Heart left ventricle (tissue), 16 donors: ENCODE measurements at regions not wholly inside any gene's neighbourhood (a gene's known extent, or its start where the extent isn't known, plus 50 kb on each side); places are given as distances from the start of the nearest gene placed in this dataset.
A peak's percentile ranks its signal among the peaks of the same experiment; 100 is the strongest.

Experiments used
- ATAC-seq, 4 donors: fragments of 200-7000 bp; cut with Tn5 transposase; one replicate each; pipeline ENCODE4 v1.9.1; 2020 to 2022; ENCODE audit warnings: moderate library complexity in 4 of 4, mild to moderate bottlenecking in 3 of 4, moderate number of reproducible peaks in 1 of 4
- DNase-seq, 5 donors: peaks; one replicate each; pipeline ENCODE4 v3.0.0-alpha.2; 2020
- H3K27ac ChIP-seq, 12 donors: fragments of 200-600 bp; sonication (generic) in 4 of 12; one replicate each; pipeline versions ENCODE4 v1.5.0 to v1.8.0; 2016 to 2022; ENCODE audit warnings: mild to moderate bottlenecking in 2 of 12
- H3K27me3 ChIP-seq, 9 donors: fragments of 200-600 bp; sonication (generic) in 2 of 9; one replicate each; pipeline versions ENCODE4 v1.5.1 to v1.8.0; 2016 to 2022; ENCODE audit warnings: mild to moderate bottlenecking in 3 of 9
- H3K36me3 ChIP-seq, 9 donors: fragments of 200-600 bp; sonication (generic) in 2 of 9; one replicate each; pipeline versions ENCODE4 v1.5.0 to v1.8.0; 2018 to 2022; ENCODE audit warnings: mild to moderate bottlenecking in 2 of 9
- H3K4me1 ChIP-seq, 12 donors: fragments of 200-600 bp; sonication (generic) in 4 of 12; one replicate each; pipeline versions ENCODE4 v1.5.0 to v1.8.0; 2016 to 2022; ENCODE audit warnings: mild to moderate bottlenecking in 3 of 12
- H3K4me3 ChIP-seq, 12 donors: fragments of 200-600 bp; sonication (generic) in 4 of 12; one replicate each; pipeline versions ENCODE4 v1.5.0 to v1.8.0; 2017 to 2022; ENCODE audit warnings: mild to moderate bottlenecking in 9 of 12, moderate library complexity in 4 of 12
- H3K9me3 ChIP-seq, 12 donors: fragments of 200-600 bp; sonication (generic) in 4 of 12; one replicate each; pipeline versions ENCODE4 v1.5.0 to v1.8.0; 2016 to 2022; ENCODE audit warnings: mild to moderate bottlenecking in 1 of 12
- POLR2A ChIP-seq, 2 donors: fragments of 450-650 bp; IDR thresholded peaks; one replicate each; pipeline ENCODE4 v1.6.1; 2017; ENCODE audit warnings: antibody characterized with exemption in 2 of 2, mild to moderate bottlenecking in 2 of 2, moderate library complexity in 2 of 2
- WGBS, 4 donors: extraction: QIAGEN DNeasy Blood & Tissue Kit in 2 of 4; methylation state at CpG; one replicate each; pipeline versions ENCODE4 v1.1.5 to v1.1.7; 2013 to 2018; 5-methylcytosine and 5-hydroxymethylcytosine counted together
- intact Hi-C, 10 donors: fragments of 100-400 bp; cut with DNase I; formaldehyde crosslinking; loops; one replicate each; pipeline versions ENCODE4 v1.11.1 to v1.14.2; 2022
- TF ChIP-seq, protein P1 (sequence below), 12 donors: fragments of 200-600 bp; sonication (generic) in 4 of 12; IDR thresholded peaks; one replicate each; pipeline versions ENCODE4 v1.5.0 to v1.8.0; 2018 to 2022; ENCODE audit warnings: antibody characterized with exemption in 12 of 12, mild to moderate bottlenecking in 5 of 12
- donor health status: ischemic (EF 13 %, LVEDD 7.1; RV severe dilation, severe dysfunction).
- donor health status: healthy with polysubstance abuse.
- donor health status: DM: no; HTN: yes; CAD: no.
- donor health status: DM: no; HTN: no; CAD: no.
- donor health status: ischemic (EF 25% LVEDD 6.9; RV normal size, moderate dysfunction).
- donor health status: ischemic (EF 25% LVEDD 5.7; RV mildly dilated, moderate dysfunction).
- donor health status: healthy.
- donor health status: DM: yes; HTN: yes; CAD: no.
- donor health status: ischemic (EF 35%, LVEDD 5.7; RV mildly dilated, moderate dysfunction).
- donor health status: nonischemic (EF 11% LVEDD 7.7; RV severe dilation, severe dysfunction).
- donor health status: DM: yes; HTN: yes; CAD: no.
- donor health status: PGD.
- donor health status: ischemic (EF 29% LVEDD 5.4; RV normal size, mild dysfunction).
- donor health status: nonischemic (EF 23%, LVEDD 6.1; RV moderate dilation, normal function).

DNA sequence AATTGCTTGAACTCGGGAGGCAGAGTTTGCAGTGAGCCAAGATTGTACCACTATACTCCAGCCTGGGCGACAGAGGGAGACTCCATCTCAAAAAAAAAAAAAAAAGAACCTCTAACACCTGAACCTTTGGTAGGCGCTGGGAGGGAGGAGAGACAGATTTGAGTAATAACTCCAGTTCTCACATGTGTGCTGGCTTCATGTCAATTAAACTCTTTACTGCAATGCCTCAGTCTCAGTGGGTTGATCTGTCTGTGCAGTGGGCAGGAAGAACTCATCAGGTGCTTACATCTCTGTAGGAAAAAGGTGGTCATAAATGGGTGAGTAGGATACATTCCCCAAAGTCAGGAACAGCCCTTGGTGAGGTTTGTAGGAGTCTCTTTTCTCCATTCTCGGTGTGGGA is 85.1 kb upstream of the ABCC4 start:
- no peak for DNase-seq
- peaks cover 0 to 4% (median 0%) of the 10 kb centered on the region in 9 donors for H3K27me3 ChIP-seq
- H3K36me3 ChIP-seq, result no peaks in the 10 kb centered on the region
- ATAC-seq, result no peak
- no peak for TF ChIP-seq POLR2A (IDR thresholded peaks at IDR 0.05)
- TF ChIP-seq, protein P1, sequence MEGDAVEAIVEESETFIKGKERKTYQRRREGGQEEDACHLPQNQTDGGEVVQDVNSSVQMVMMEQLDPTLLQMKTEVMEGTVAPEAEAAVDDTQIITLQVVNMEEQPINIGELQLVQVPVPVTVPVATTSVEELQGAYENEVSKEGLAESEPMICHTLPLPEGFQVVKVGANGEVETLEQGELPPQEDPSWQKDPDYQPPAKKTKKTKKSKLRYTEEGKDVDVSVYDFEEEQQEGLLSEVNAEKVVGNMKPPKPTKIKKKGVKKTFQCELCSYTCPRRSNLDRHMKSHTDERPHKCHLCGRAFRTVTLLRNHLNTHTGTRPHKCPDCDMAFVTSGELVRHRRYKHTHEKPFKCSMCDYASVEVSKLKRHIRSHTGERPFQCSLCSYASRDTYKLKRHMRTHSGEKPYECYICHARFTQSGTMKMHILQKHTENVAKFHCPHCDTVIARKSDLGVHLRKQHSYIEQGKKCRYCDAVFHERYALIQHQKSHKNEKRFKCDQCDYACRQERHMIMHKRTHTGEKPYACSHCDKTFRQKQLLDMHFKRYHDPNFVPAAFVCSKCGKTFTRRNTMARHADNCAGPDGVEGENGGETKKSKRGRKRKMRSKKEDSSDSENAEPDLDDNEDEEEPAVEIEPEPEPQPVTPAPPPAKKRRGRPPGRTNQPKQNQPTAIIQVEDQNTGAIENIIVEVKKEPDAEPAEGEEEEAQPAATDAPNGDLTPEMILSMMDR (IDR thresholded peaks at IDR 0.05), result no peak
- no peak overlapping the region for H3K4me3 ChIP-seq
- no peaks in the 10 kb centered on the region for H3K9me3 ChIP-seq
- H3K27ac ChIP-seq, result no peak overlapping the region
- WGBS, 4 donors, result 80 to 94% (median 89%) methylated on average over 4 of the region's 4 CpGs
- peaks cover 0 to 8% (median 1%) of the 10 kb centered on the region in 12 donors for H3K4me1 ChIP-seq
- intact Hi-C loops, result loop anchor here in 1 of 10 donors (10.0 kb wide), 1 partner anchor 448 kb away; no protein-coding TSS in a partner anchor

DNA sequence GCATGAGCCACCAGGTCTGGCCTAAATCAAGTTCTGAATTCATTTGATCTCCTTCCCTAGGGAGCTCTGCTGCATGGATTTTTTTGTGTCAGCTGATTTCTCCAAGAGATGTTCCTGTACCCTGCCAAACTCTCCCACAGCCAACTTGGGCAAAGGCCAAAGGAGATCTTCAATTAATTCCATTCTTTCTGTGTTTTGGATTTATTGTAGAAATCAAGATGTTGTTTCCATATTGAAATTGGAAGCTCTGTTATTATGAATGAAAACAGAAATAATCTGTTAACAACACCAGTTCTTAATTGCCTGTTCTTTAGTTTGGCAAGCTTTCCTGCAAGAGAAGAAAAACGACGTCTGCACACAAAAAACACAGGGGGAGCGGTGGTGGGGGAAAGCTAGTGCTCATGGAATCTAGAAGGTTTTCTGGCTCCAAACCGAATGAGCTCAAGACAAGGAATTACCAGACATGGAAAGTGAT is 86.5 kb upstream of the ABCC4 start:
- Histone ChIP-seq H3K9me3 (no peaks in the 10 kb centered on the region), H3K4me1 (peaks cover 0 to 8% (median 1%) of the 10 kb centered on the region in 12 donors), H3K27ac (peak overlapping the region in 1 of 12 donors; percentile 14), H3K36me3 (no peaks in the 10 kb centered on the region), H3K27me3 (peaks cover 0 to 4% (median 0%) of the 10 kb centered on the region in 9 donors), H3K4me3 (no peak overlapping the region)
- WGBS, 4 donors, result 33 to 43% (median 35%) methylated on average over 4 of the region's 4 CpGs
- TF ChIP-seq, protein P1 (IDR thresholded peaks at IDR 0.05), result no peak
- TF ChIP-seq POLR2A (IDR thresholded peaks at IDR 0.05), result no peak
- ATAC-seq (peak in 3 of 4 donors; percentile 19 to 77 (median 74)), DNase-seq (peak in 3 of 5 donors; percentile 37 to 53 (median 46))
- intact Hi-C loops, result loop anchor here in 1 of 10 donors (10.0 kb wide), 1 partner anchor 447 kb away; no protein-coding TSS in a partner anchor

DNA sequence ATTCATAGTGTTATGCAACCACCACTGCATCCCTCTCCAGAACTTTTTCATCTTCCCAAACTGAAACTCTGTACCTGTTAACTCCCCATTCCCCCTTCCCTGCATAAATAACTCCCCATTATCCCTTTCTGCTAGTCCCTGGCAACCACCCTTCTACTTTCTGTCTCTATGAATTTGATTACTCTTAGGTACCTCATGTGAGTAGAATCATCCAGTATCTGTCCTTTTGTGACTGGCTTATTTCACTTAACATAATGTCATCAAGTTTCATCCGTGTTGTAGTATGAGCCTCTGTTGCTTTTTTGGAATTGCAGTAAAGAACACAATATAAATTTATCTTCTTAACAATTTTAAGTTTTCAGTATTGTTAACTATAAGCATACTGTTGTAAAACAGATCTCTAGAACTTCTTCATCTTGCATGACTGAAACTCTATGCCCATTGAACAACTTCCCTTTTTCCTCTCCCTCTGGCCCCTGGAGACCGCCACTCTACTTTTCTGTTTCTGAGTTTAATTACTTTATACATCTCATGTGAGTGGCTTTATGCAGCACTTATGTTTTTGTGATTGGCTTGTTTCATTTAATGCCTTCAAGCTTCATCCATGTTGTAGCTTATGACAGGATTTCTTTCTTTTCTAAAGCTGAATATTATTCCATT is 87.3 kb upstream of the ABCC4 start:
- intact Hi-C loops, result loop anchor here in 1 of 10 donors (10.0 kb wide), 1 partner anchor 446 kb away; no protein-coding TSS in a partner anchor
- TF ChIP-seq POLR2A (IDR thresholded peaks at IDR 0.05), result no peak
- TF ChIP-seq, protein P1 (IDR thresholded peaks at IDR 0.05), result no peak
- H3K4me3 ChIP-seq, result no peak overlapping the region
- ATAC-seq (no peak), DNase-seq (no peak)
- WGBS, 4 donors, result 48 to 83% (median 68%) methylated on average over 2 of the region's 2 CpGs
- H3K4me1 ChIP-seq, result peaks cover 0 to 8% (median 1%) of the 10 kb centered on the region in 12 donors
- H3K9me3 ChIP-seq, result no peaks in the 10 kb centered on the region
- H3K27ac ChIP-seq, result peak overlapping the region in 1 of 12 donors; percentile 39
- no peaks in the 10 kb centered on the region for H3K36me3 ChIP-seq
- peaks cover 0 to 4% (median 0%) of the 10 kb centered on the region in 9 donors for H3K27me3 ChIP-seq

DNA sequence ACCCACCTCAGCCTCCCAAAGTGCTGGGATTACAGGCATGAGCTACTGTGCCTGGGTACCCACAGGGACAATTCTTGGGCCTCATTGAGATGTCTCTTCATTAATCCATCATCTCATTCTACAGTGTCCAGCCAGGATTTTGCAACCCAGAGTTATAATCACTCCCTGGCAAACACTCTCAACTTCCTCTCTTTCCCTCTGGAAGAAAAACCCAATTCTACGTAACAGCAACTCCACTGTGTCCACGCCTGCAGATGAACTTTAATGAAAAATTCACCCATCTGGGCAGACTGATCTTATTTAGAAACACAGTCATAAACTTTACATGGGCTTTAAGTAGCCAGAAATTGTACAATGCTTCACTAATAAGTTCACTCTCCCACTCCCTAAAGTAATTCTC is 90.1 kb upstream of the ABCC4 start:
- H3K27me3 ChIP-seq, result peaks cover 0 to 4% (median 0%) of the 10 kb centered on the region in 9 donors
- H3K4me1 ChIP-seq, result peaks cover 0 to 8% (median 1%) of the 10 kb centered on the region in 12 donors
- no peak for DNase-seq
- TF ChIP-seq POLR2A (IDR thresholded peaks at IDR 0.05), result no peak
- TF ChIP-seq, protein P1 (IDR thresholded peaks at IDR 0.05), result no peak
- H3K27ac ChIP-seq, result no peak overlapping the region
- 65 to 81% (median 80%) methylated on average over 2 of the region's 2 CpGs for WGBS, 4 donors
- no peaks in the 10 kb centered on the region for H3K36me3 ChIP-seq
- intact Hi-C loops, result no loop called here
- ATAC-seq, result peak in 3 of 4 donors; percentile 53 to 75 (median 63)
- no peaks in the 10 kb centered on the region for H3K9me3 ChIP-seq
- no peak overlapping the region for H3K4me3 ChIP-seq
